ENCODE measurements at regions not wholly inside any gene's neighbourhood (a gene's known extent, or its start where the extent isn't known, plus 50 kb on each side); places are given as distances from the start of the nearest gene placed in this dataset.

GRCh38 chr12:12018454-12018853, 52.3 kb upstream of the BCL2L14 start:
- H2AFZ ChIP-seq (ENCODE audit: insufficient read depth, low read depth, low read length, poor library complexity, severe bottlenecking): no peak overlapping the region

DNA sequence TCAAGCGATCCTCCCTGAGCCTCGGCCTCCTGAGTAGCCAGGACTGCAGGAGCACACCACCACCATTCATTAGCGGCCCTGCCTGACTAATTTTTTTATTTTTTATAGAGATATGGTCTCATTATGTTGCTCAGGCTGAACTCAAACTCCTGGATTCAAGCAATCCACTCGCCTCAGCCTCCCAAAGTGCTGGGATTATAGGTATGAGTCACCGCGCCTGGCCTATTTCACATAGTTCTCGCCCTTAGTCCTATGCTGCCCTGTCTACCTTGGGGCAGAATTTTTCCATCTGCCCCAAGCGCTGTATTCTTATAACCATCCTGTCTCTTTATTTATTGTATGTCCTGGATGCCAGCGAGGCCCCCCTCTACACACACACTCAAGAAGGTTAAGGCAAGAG, 50.9 kb upstream of the BCL2L14 start:
- intact Hi-C loops (cut with micrococcal nuclease): loop anchor here (10.0 kb wide), 3 partner anchors 135 to 185 kb away; no protein-coding TSS in a partner anchor
- Histone ChIP-seq H3K4me1 (ENCODE audit: control insufficient read depth in 1 of 2, insufficient read depth in 2 of 2, low read length in 2 of 2) (peaks cover 13 to 18% of the 10 kb centered on the region in 2 donors), H3K9ac (ENCODE audit: insufficient read depth, low read length, poor library complexity, severe bottlenecking) (no peak overlapping the region), H3K27ac (ENCODE audit: low read depth in 1 of 2, low read length in 2 of 2) (no peak overlapping the region), H3K9me3 (replicated peaks in 1 of 2; ENCODE audit: control insufficient read depth in 1 of 2, insufficient read depth in 1 of 2, low read length in 2 of 2) (no peaks in the 10 kb centered on the region), H2AFZ (ENCODE audit: insufficient read depth, low read depth, low read length, poor library complexity, severe bottlenecking) (no peak overlapping the region), H3K36me3 (replicated peaks in 1 of 2; ENCODE audit: control insufficient read depth in 1 of 2, insufficient read depth in 2 of 2, low read length in 2 of 2) (no peaks in the 10 kb centered on the region), H4K20me1 (ENCODE audit: insufficient read depth, low read length) (no peaks in the 10 kb centered on the region), H3K4me2 (replicated peaks; ENCODE audit: extremely low read depth, low read length, poor library complexity, severe bottlenecking) (no peak overlapping the region), H3K79me2 (ENCODE audit: insufficient read depth, low read length) (no peaks in the 10 kb centered on the region), H3K27me3 (ENCODE audit: control insufficient read depth in 2 of 2, insufficient read depth in 2 of 2, low read length in 2 of 2) (no peaks in the 10 kb centered on the region), H3K4me3 (replicated peaks in 1 of 3; ENCODE audit: low read depth in 2 of 3, low read length in 3 of 3) (no peak overlapping the region)
- no peaks in the 10 kb centered on the region for H3K27me3 Mint-ChIP-seq (ENCODE audit: low read depth in 3 of 3)
- peaks cover 23% of the 10 kb centered on the region for H3K4me1 Mint-ChIP-seq
- H3K27ac Mint-ChIP-seq: no peak overlapping the region
- 97% methylated on average over 4 of the region's 9 CpGs for WGBS (ENCODE audit: insufficient coverage)
- H3K4me3 Mint-ChIP-seq: no peak overlapping the region
- DNase-seq: no peak
- H3K36me3 Mint-ChIP-seq: no peaks in the 10 kb centered on the region
- no peak for TF ChIP-seq CTCF (IDR thresholded peaks at IDR 0.05)
- peaks cover 0 to 4% (median 0%) of the 10 kb centered on the region in 7 donors for H3K9me3 Mint-ChIP-seq

More at GRCh38 chr12:12018454-12018853, 52.3 kb upstream of the BCL2L14 start:
- Histone ChIP-seq H3K79me2 (ENCODE audit: insufficient read depth, low read length) (no peaks in the 10 kb centered on the region), H3K27me3 (ENCODE audit: control insufficient read depth in 2 of 2, insufficient read depth in 2 of 2, low read length in 2 of 2) (no peaks in the 10 kb centered on the region), H3K9ac (ENCODE audit: insufficient read depth, low read length, poor library complexity, severe bottlenecking) (no peak overlapping the region), H3K4me1 (ENCODE audit: control insufficient read depth in 1 of 2, insufficient read depth in 2 of 2, low read length in 2 of 2) (peaks cover 8 to 12% of the 10 kb centered on the region in 2 donors), H3K27ac (ENCODE audit: low read depth in 1 of 2, low read length in 2 of 2) (no peak overlapping the region), H3K4me2 (replicated peaks; ENCODE audit: extremely low read depth, low read length, poor library complexity, severe bottlenecking) (no peak overlapping the region), H3K36me3 (replicated peaks in 1 of 2; ENCODE audit: control insufficient read depth in 1 of 2, insufficient read depth in 2 of 2, low read length in 2 of 2) (no peaks in the 10 kb centered on the region), H3K4me3 (replicated peaks in 1 of 3; ENCODE audit: low read depth in 2 of 3, low read length in 3 of 3) (no peak overlapping the region), H4K20me1 (ENCODE audit: insufficient read depth, low read length) (no peaks in the 10 kb centered on the region), H3K9me3 (replicated peaks in 1 of 2; ENCODE audit: control insufficient read depth in 1 of 2, insufficient read depth in 1 of 2, low read length in 2 of 2) (no peaks in the 10 kb centered on the region)
- peaks cover 19% of the 10 kb centered on the region for H3K4me1 Mint-ChIP-seq
- no peak overlapping the region for H3K27ac Mint-ChIP-seq
- no peaks in the 10 kb centered on the region for H3K27me3 Mint-ChIP-seq (ENCODE audit: low read depth in 3 of 3)
- intact Hi-C loops (cut with micrococcal nuclease): loop anchor here (10.0 kb wide), 3 partner anchors 134 to 184 kb away; no protein-coding TSS in a partner anchor
- DNase-seq: no peak
- TF ChIP-seq CTCF (IDR thresholded peaks at IDR 0.05): no peak
- peaks cover 0 to 4% (median 0%) of the 10 kb centered on the region in 7 donors for H3K9me3 Mint-ChIP-seq
- no peak overlapping the region for H3K4me3 Mint-ChIP-seq
- no peaks in the 10 kb centered on the region for H3K36me3 Mint-ChIP-seq
- 80% methylated on average over 7 of the region's 8 CpGs for WGBS (ENCODE audit: insufficient coverage)
